K562 (cell line): ENCODE measurements at regions not wholly inside any gene's neighbourhood (a gene's known extent, or its start where the extent isn't known, plus 50 kb on each side); places are given as distances from the start of the nearest gene placed in this dataset.

Experiments
- ATF2 ChIP-seq: sonication (generic); formaldehyde crosslinking; IDR thresholded peaks from 2 replicates; pipeline ENCODE4 v1.8.1; 2022; ENCODE audit warnings: missing genetic modification reagents
- C11orf30 ChIP-seq: fragments of 450-650 bp; IDR thresholded peaks from 2 replicates; pipeline ENCODE4 v1.6.1; 2016; ENCODE audit warnings: low read depth, mild to moderate bottlenecking
- CEBPB ChIP-seq: fragments of 450-650 bp; IDR thresholded peaks from 2 replicates; pipeline ENCODE4 v1.6.1; 2016; ENCODE audit warnings: missing genetic modification characterization, missing compliant biosample characterization
- DMBX1 ChIP-seq: fragments of 250-450 bp; sonication (Bioruptor Pico); IDR thresholded peaks from 2 replicates; pipeline ENCODE4 v1.8.0; 2022; ENCODE audit warnings: inconsistent platforms, mild to moderate bottlenecking, moderate library complexity, borderline replicate concordance
- ETV6 ChIP-seq, 3 experiments: fragments of 150-350 bp in 1 of 3; sonication (generic) in 1 of 3; formaldehyde crosslinking in 1 of 3; IDR thresholded peaks; 2 replicates each; pipeline versions ENCODE4 v1.6.1 to v1.8.0; 2014 to 2022; ENCODE audit warnings: borderline replicate concordance in 2 of 3, low read depth in 2 of 3, antibody characterized with exemption in 1 of 3, low read length in 1 of 3, mild to moderate bottlenecking in 1 of 3, missing genetic modification reagents in 1 of 3
- JUN ChIP-seq, 2 experiments: sonication (generic) in 1 of 2; formaldehyde crosslinking in 1 of 2; IDR thresholded peaks; 2 replicates each; pipeline versions ENCODE4 v1.6.1 to v1.8.0; 2012 to 2022; ENCODE audit warnings: borderline replicate concordance in 2 of 2, mild to moderate bottlenecking in 2 of 2, improper control_type of control experiment in 1 of 2, low read depth in 1 of 2, low read length in 1 of 2, missing genetic modification reagents in 1 of 2
- MAFG ChIP-seq: fragments of 450-650 bp; conservative IDR thresholded peaks from 2 replicates; pipeline ENCODE4 v1.6.1; 2016; ENCODE audit warnings: missing genetic modification characterization, missing compliant biosample characterization
- MYBL2 ChIP-seq, 2 experiments: fragments of 450-650 bp in 1 of 2; sonication (generic) in 1 of 2; formaldehyde crosslinking in 1 of 2; IDR thresholded peaks; 2 replicates each; pipeline versions ENCODE4 v1.6.1 to v1.8.1; 2017 to 2022; ENCODE audit warnings: borderline replicate concordance in 1 of 2, inconsistent platforms in 1 of 2, low read depth in 1 of 2, mild to moderate bottlenecking in 1 of 2, missing genetic modification reagents in 1 of 2, moderate library complexity in 1 of 2
- NFE2L1 ChIP-seq: fragments of 450-650 bp; IDR thresholded peaks from 2 replicates; pipeline ENCODE4 v1.6.1; 2016; ENCODE audit warnings: missing genetic modification characterization, low read depth, mild to moderate bottlenecking, missing compliant biosample characterization, moderate library complexity, borderline replicate concordance
- RBBP5 ChIP-seq: fragments of 200-600 bp; sonication (generic); IDR thresholded peaks from 2 replicates; pipeline ENCODE4 v1.6.1; 2012; ENCODE audit warnings: borderline replicate concordance, mild to moderate bottlenecking, low read length, control low read depth, inconsistent platforms; ENCODE audit not compliant: insufficient read depth, poor library complexity, severe bottlenecking
- SAFB ChIP-seq: fragments of 200-400 bp; formaldehyde crosslinking; IDR thresholded peaks from 2 replicates; pipeline ENCODE4 v1.6.1; 2017; ENCODE audit warnings: low read depth, low read length, borderline replicate concordance
- SP2 ChIP-seq: IDR thresholded peaks from 2 replicates; pipeline ENCODE4 v1.6.1; 2011; ENCODE audit warnings: mild to moderate bottlenecking, low read depth, low read length, moderate library complexity; ENCODE audit not compliant: poor library complexity, severe bottlenecking; ENCODE audit errors: extremely low read depth
- THRAP3 ChIP-seq: fragments of 450-650 bp; IDR thresholded peaks from 2 replicates; pipeline ENCODE4 v1.6.1; 2016; ENCODE audit warnings: mild to moderate bottlenecking, inconsistent platforms, borderline replicate concordance
- TRIM24 ChIP-seq, 2 experiments: fragments of 450-650 bp; IDR thresholded peaks; 2 replicates each; pipeline ENCODE4 v1.6.1; 2016
- XRCC5 ChIP-seq: fragments of 200-400 bp; formaldehyde crosslinking; IDR thresholded peaks from 2 replicates; pipeline ENCODE4 v1.6.1; 2017; ENCODE audit warnings: low read depth, mild to moderate bottlenecking, low read length
- ZBTB7A ChIP-seq: IDR thresholded peaks from 2 replicates; pipeline ENCODE4 v1.6.1; 2011; ENCODE audit warnings: low read depth, mild to moderate bottlenecking, low read length, moderate library complexity, borderline replicate concordance; ENCODE audit not compliant: control insufficient read depth
- ZNF316 ChIP-seq: fragments of 450-650 bp; IDR thresholded peaks from 2 replicates; pipeline ENCODE4 v1.6.1; 2016
- ZNF511 ChIP-seq: sonication (generic); formaldehyde crosslinking; IDR thresholded peaks from 2 replicates; pipeline ENCODE4 v1.8.0; 2022; ENCODE audit warnings: mild to moderate bottlenecking, missing genetic modification reagents
- ZNF583 ChIP-seq: fragments of 250-450 bp; sonication (Bioruptor Pico); IDR thresholded peaks from 2 replicates; pipeline ENCODE4 v1.4.0; 2020
- ZNF592 ChIP-seq: fragments of 450-650 bp; IDR thresholded peaks from 2 replicates; pipeline ENCODE4 v1.6.1; 2017; ENCODE audit warnings: antibody characterized with exemption, mild to moderate bottlenecking
- ZNF668 ChIP-seq: fragments of 250-450 bp; sonication (Bioruptor Pico); IDR thresholded peaks from 2 replicates; pipeline ENCODE4 v1.8.0; 2022; ENCODE audit warnings: mild to moderate bottlenecking, inconsistent platforms
- ZNF695 ChIP-seq: fragments of 450-650 bp; formaldehyde crosslinking; IDR thresholded peaks from 2 replicates; pipeline ENCODE4 v1.4.0; 2020; ENCODE audit warnings: mild to moderate bottlenecking, moderate library complexity

GRCh38 chr21:14290576-14290975, 74.6 kb downstream of the RBM11 start (continued):
- TF ChIP-seq ZNF695 (CRISPR knock-in tag) (no peak), ZNF583 (CRISPR knock-in tag) (no peak), ZNF316 (peak; percentile 96), XRCC5 (no peak), SP2 (no peak), THRAP3 (no peak), ZNF668 (CRISPR knock-in tag) (no peak), MYBL2 (IDR thresholded peaks at IDR 0.05; ENCODE audit: low read depth) (0 out of 2 replicates have a peak, but pooled peaks have one; percentile 11), MYBL2 (CRISPR knock-in tag; IDR thresholded peaks at IDR 0.05; ENCODE audit: borderline replicate concordance) (no peak), ZBTB7A (no peak), ATF2 (CRISPR knock-in tag) (no peak), TRIM24 (IDR thresholded peaks at IDR 0.05) (peak; percentile 40 to 68; a peak in 2 of 4 replicates), SAFB (no peak), ZNF511 (no peak), NFE2L1 (tag) (peak; percentile 75), JUN (IDR thresholded peaks at IDR 0.05; ENCODE audit: borderline replicate concordance, low read depth, low read length) (0 out of 2 replicates have a peak, but pooled peaks have one; percentile 26), JUN (CRISPR knock-in tag; IDR thresholded peaks at IDR 0.05; ENCODE audit: borderline replicate concordance) (no peak), ETV6 (IDR thresholded peaks at IDR 0.05; ENCODE audit: borderline replicate concordance in 1 of 2, low read depth in 2 of 2, low read length in 1 of 2) (no peak), ETV6 (CRISPR knock-in tag; IDR thresholded peaks at IDR 0.05; ENCODE audit: borderline replicate concordance) (no peak), DMBX1 (0 out of 2 replicates have a peak, but pooled peaks have one; percentile 32), MAFG (tag) (peak; percentile 96), ZNF592 (peak; percentile 43; the same call in 1 of the 2 replicates), RBBP5 (no peak), C11orf30 (peak; percentile 93), CEBPB (tag) (no peak)
